Adrenal gland (tissue), 9 donors: ENCODE measurements at regions not wholly inside any gene's neighbourhood (a gene's known extent, or its start where the extent isn't known, plus 50 kb on each side); places are given as distances from the start of the nearest gene placed in this dataset.

Source experiments
- DNase-seq, 7 donors: peaks; one replicate each; pipeline ENCODE4 v3.0.0-alpha.2; 2019 to 2020
- H3K27ac ChIP-seq, 5 donors: fragments of 200-600 bp; sonication (generic) in 4 of 5; 1 replicate in 3 of 5; 2 replicates in 2 of 5; pipeline versions ENCODE4 v1.5.1 to v1.8.0; 2016 to 2020; ENCODE audit warnings: mild to moderate bottlenecking in 1 of 5
- H3K27me3 ChIP-seq: fragments of 200-600 bp; 2 replicates; pipeline ENCODE4 v1.8.0; 2021
- H3K36me3 ChIP-seq, 2 donors: fragments of 200-600 bp; replicated peaks in 1 of 2; 1 replicate in 1 of 2; 2 replicates in 1 of 2; pipeline versions ENCODE4 v1.5.1 to v1.8.0; 2018 to 2022
- H3K4me1 ChIP-seq, 2 donors: fragments of 200-600 bp; replicated peaks in 1 of 2; 1 replicate in 1 of 2; 2 replicates in 1 of 2; pipeline versions ENCODE4 v1.5.1 to v1.8.0; 2018 to 2021
- H3K4me3 ChIP-seq, 4 donors: fragments of 200-600 bp; sonication (generic) in 3 of 4; one replicate each; pipeline ENCODE4 v1.5.1; 2016 to 2018
- H3K9me3 ChIP-seq, 3 donors: fragments of 200-600 bp; sonication (generic) in 1 of 3; replicated peaks in 1 of 3; 1 replicate in 2 of 3; 2 replicates in 1 of 3; pipeline versions ENCODE4 v1.5.1 to v1.8.0; 2016 to 2021
- POLR2A ChIP-seq, 2 donors: fragments of 450-650 bp; IDR thresholded peaks; one replicate each; pipeline ENCODE4 v1.6.1; 2017; ENCODE audit warnings: antibody characterized with exemption in 2 of 2, mild to moderate bottlenecking in 2 of 2, moderate library complexity in 1 of 2
- WGBS, 4 donors: extraction: QIAGEN DNeasy Blood & Tissue Kit in 2 of 4; methylation state at CpG; one replicate each; pipeline versions ENCODE4 v1.1.5 to v1.1.7; 2013 to 2017; 5-methylcytosine and 5-hydroxymethylcytosine counted together
- intact Hi-C, 2 donors: fragments of 100-400 bp; cut with DNase I; formaldehyde crosslinking; loops; one replicate each; pipeline versions ENCODE4 v1.14.1 to v1.15.0; 2022 to 2023
- TF ChIP-seq, protein P1 (sequence below), 6 experiments: fragments of 450-650 bp in 4 of 6; fragments of 200-600 bp in 2 of 6; sonication (generic) in 1 of 6; IDR thresholded peaks; 1 replicate in 5 of 6; 2 replicates in 1 of 6; pipeline versions ENCODE4 v1.5.1 to v1.8.0; 2016 to 2021; ENCODE audit warnings: antibody characterized with exemption in 6 of 6, mild to moderate bottlenecking in 2 of 6, moderate library complexity in 1 of 6
- donor health status: healthy with polysubstance abuse.
- donor health status: Bipolar disorder and iron deficiency.
- donor health status: DM: yes; HTN: yes; CAD: no.
- donor health status: DM: no; HTN: no; CAD: no.
- donor health status: DM: no; HTN: no; CAD: no.

DNA sequence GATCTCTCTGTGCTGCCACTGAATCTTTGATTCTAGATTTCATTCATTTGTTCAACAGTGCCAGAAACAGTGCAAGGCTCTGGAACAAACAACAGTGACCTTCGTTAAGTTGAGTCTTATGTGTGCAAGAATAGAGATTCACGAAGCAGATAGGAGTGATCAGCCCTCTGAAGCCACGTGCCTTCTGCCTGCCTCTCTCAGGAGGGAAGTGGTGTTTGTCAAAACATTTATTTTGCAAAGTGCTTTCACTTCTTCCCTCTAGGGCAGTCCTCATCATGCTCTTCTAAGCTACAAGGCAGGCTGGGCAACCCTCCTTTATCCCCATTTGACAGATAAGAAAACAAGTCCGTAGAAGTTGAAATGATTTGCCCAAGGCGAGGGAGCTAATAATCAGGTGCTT, 204.3 kb downstream of the TFAP2C start:
- no peak for TF ChIP-seq POLR2A (IDR thresholded peaks at IDR 0.05)
- TF ChIP-seq, protein P1, sequence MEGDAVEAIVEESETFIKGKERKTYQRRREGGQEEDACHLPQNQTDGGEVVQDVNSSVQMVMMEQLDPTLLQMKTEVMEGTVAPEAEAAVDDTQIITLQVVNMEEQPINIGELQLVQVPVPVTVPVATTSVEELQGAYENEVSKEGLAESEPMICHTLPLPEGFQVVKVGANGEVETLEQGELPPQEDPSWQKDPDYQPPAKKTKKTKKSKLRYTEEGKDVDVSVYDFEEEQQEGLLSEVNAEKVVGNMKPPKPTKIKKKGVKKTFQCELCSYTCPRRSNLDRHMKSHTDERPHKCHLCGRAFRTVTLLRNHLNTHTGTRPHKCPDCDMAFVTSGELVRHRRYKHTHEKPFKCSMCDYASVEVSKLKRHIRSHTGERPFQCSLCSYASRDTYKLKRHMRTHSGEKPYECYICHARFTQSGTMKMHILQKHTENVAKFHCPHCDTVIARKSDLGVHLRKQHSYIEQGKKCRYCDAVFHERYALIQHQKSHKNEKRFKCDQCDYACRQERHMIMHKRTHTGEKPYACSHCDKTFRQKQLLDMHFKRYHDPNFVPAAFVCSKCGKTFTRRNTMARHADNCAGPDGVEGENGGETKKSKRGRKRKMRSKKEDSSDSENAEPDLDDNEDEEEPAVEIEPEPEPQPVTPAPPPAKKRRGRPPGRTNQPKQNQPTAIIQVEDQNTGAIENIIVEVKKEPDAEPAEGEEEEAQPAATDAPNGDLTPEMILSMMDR (IDR thresholded peaks at IDR 0.05): no peak
- no peaks in the 10 kb centered on the region for H3K36me3 ChIP-seq
- WGBS, 4 donors: 49 to 67% (median 57%) methylated on average over 5 of the region's 5 CpGs
- no peaks in the 10 kb centered on the region for H3K9me3 ChIP-seq
- H3K4me3 ChIP-seq: no peak overlapping the region
- H3K27me3 ChIP-seq: peaks cover 21% of the 10 kb centered on the region
- DNase-seq: no peak
- no peak overlapping the region for H3K27ac ChIP-seq
- H3K4me1 ChIP-seq: no peaks in the 10 kb centered on the region
- intact Hi-C loops: no loop called here

DNA sequence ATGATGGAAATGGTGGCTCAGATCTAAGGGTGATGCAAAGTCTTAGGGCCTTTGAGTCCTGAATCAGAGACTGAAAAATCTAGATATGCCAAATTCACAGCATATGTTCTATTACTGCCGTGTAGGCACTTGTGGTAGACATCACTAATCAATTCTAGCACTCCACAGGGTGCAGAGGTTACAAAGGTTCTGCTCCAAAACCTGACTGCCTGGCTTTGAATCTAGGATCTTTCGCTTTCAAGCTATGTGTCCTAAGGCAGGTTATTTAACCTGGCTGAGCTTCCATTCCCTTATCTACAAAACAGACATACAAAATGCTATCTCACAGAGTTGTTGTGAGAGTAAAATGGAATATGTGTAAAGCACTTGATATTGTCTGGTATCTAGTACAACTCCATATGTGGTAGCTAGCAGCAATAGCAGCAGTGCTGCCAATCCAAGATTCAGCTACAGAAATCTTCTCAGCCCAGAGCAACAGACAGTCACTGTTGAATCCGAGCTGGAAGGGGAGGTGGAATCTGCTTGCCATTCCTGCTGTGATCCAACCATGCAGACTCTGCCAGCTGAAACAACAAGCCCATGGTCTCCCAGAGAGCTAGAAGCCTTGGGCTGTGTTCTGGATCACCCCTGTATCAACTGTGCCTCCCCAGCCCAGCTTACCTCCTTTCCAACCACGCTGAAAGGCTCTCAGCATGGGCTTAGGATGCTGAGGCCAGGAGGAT, 206.9 kb downstream of the TFAP2C start:
- no peaks in the 10 kb centered on the region for H3K4me1 ChIP-seq
- intact Hi-C loops: no loop called here

DNA sequence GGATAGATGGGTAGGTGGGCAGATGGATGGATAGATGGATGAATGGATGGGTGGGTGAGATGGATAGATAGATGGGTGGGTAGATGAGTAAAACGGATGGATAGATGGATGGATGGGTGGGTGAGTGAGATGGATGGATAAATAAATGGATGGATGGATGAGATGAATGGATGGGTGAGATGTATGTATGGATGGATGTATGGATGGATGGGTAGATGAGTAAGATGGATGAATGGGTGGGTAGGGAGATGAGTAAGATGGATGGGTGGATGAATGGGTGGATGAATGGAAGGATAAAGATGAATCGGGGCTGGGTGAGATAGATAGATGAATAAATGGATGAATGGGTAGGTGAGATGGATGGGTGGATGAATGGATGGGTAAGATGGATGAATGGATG, 210.1 kb downstream of the TFAP2C start:
- no peaks in the 10 kb centered on the region for H3K27me3 ChIP-seq
- no peaks in the 10 kb centered on the region for H3K9me3 ChIP-seq
- no peaks in the 10 kb centered on the region for H3K36me3 ChIP-seq
- no peak for DNase-seq
- H3K27ac ChIP-seq: no peak overlapping the region
- intact Hi-C loops: no loop called here
- H3K4me3 ChIP-seq: no peak overlapping the region
- TF ChIP-seq, protein P1 (IDR thresholded peaks at IDR 0.05): no peak
- TF ChIP-seq POLR2A (IDR thresholded peaks at IDR 0.05): no peak
- H3K4me1 ChIP-seq: no peaks in the 10 kb centered on the region
- WGBS, 4 donors: 77 to 83% (median 79%) methylated on average over 1 to 2 of the region's 2 CpGs

More for the DNA sequence above, 206.9 kb downstream of the TFAP2C start:
- no peak overlapping the region for H3K27ac ChIP-seq
- no peaks in the 10 kb centered on the region for H3K9me3 ChIP-seq
- H3K27me3 ChIP-seq: peaks cover 6% of the 10 kb centered on the region
- TF ChIP-seq, protein P1 (IDR thresholded peaks at IDR 0.05): no peak
- no peak for TF ChIP-seq POLR2A (IDR thresholded peaks at IDR 0.05)
- no peak overlapping the region for H3K4me3 ChIP-seq
- 48 to 62% (median 53%) methylated on average over 3 to 4 of the region's 4 CpGs for WGBS, 4 donors
- DNase-seq: no peak
- no peaks in the 10 kb centered on the region for H3K36me3 ChIP-seq

DNA sequence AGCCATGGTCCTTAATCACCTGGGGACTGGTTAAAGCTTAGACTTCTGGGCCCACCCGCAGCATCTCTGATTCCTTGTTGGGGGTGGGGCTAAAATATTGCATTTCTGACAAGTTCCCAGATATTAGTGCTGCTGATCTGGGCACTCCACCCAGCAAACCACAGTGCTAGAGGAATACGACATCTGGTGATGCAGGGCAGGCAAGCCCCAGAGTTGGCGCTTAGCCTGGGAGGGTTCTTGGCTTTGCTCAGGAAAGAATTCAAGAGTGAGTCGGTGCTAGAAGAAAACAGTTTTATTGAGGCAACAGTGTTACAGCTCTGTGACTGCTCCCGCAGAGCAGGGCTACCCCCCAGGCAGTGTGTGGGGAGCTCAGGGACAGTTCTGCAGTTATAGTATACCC, 210.7 kb downstream of the TFAP2C start:
- intact Hi-C loops: no loop called here
- H3K4me3 ChIP-seq: no peak overlapping the region
- no peaks in the 10 kb centered on the region for H3K36me3 ChIP-seq
- H3K27me3 ChIP-seq: no peaks in the 10 kb centered on the region
- 68 to 81% (median 78%) methylated on average over 5 of the region's 5 CpGs for WGBS, 4 donors
- DNase-seq: no peak
- H3K9me3 ChIP-seq: no peaks in the 10 kb centered on the region
- no peak for TF ChIP-seq POLR2A (IDR thresholded peaks at IDR 0.05)
- TF ChIP-seq, protein P1 (IDR thresholded peaks at IDR 0.05): no peak
- no peak overlapping the region for H3K27ac ChIP-seq
- no peaks in the 10 kb centered on the region for H3K4me1 ChIP-seq
